Stimulated activated CD8-positive, alpha-beta memory T cell treated with anti-CD3 and anti-CD28 coated beads, Interleukin-15, amount 100 ng/mL, for 48 hours (primary cell): ENCODE measurements at regions not wholly inside any gene's neighbourhood (a gene's known extent, or its start where the extent isn't known, plus 50 kb on each side); places are given as distances from the start of the nearest gene placed in this dataset.
A peak's percentile ranks its signal among the peaks of the same experiment; 100 is the strongest.

ENCODE experiments used
- DNase-seq, 2 donors: peaks; one replicate each; pipeline ENCODE4 v3.0.0-alpha.2; 2020; ENCODE audit warnings: low read depth in 2 of 2

DNA sequence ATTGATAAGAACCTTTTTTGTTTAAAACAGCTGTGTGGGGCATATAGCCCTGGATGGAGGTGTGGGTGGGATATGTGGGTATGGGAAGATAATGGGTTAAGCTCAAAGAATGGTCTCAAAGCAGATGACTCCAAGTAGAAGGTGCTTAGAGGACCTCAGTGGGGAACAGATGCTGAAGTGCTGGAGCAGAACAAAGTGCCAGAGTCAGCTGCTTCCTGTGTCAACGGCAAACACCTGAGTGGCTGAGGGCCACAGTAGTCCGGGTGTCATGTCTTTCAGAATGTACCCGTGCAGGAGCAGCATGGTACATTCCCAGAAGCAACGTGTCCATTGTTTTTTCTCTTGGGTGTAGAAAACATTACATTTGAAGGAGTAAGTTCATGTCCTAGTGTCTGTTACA, 210.6 kb downstream of the CCNG2 start:
- DNase-seq: no peak

GRCh38 chr4:77372375-77372774, 215.4 kb downstream of the CCNG2 start:
- DNase-seq: no peak

DNA sequence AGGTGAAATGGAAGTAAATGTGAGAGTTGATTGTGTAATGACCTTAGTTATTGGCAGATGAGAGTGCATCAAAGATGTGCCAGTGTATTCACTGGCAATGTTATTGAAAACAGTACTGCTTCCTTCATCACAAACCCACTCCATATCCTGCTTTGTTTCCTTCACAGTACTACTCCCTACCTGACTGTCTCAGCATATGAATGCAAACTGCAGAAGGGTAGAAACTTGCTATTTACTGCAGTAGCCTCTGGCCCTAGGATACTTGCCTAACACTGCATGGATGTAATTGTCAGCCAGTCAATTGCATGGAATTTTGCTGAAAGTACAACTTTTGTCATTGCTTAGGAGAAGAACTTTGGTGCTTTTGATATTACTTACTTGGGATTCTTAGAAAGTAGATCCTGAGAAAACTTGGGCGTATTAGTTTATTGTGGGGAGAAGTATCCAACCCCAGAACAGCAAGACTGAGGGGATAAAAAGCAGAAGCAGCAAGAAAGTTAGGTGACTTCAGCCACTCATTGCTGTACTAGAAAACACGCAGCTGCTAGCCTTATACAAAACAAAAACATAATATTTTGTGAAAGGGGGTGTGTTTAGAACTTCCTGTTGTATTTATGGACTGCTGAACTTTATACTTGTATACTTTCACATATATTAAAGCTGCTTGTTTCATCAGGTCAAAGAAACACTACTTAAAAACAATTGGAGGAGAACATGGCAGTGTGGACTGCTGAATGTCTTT, 219.0 kb downstream of the CCNG2 start:
- no peak for DNase-seq

DNA sequence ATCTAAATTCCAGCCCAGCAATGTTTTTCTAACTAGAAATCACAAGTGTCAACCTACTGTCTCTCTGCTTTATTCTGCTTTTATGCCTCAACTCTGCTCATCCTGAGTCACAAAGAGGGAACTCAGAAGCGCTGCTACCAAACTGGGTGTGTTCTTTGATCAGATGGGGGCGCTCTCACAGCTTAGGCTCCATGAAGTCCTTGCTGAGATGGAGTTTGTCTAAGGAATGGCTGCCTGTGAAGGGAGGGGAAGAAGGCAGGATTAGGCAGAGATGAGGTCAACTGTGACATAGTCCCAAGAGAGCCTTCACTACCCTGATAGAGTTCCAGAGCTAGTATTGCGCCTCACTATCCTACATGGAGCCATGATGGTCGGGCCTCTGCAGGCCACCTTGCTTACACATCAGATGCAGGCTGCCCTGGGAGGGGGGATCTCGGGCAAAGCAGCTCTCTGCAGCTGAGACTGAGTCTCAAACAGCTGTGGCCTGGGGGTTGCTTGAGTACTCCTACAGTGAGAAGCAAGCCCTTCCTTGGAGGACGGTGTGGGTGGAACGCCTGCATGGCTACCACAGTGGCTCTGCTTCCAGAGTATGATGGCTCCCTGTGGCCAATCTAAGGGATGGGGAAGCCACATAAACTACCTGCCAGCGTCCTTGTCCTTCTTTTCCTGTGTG, 219.9 kb downstream of the CCNG2 start:
- DNase-seq: no peak

GRCh38 chr4:77384094-77384493, 221.5 kb upstream of the CXCL13 start:
- DNase-seq: no peak

DNA sequence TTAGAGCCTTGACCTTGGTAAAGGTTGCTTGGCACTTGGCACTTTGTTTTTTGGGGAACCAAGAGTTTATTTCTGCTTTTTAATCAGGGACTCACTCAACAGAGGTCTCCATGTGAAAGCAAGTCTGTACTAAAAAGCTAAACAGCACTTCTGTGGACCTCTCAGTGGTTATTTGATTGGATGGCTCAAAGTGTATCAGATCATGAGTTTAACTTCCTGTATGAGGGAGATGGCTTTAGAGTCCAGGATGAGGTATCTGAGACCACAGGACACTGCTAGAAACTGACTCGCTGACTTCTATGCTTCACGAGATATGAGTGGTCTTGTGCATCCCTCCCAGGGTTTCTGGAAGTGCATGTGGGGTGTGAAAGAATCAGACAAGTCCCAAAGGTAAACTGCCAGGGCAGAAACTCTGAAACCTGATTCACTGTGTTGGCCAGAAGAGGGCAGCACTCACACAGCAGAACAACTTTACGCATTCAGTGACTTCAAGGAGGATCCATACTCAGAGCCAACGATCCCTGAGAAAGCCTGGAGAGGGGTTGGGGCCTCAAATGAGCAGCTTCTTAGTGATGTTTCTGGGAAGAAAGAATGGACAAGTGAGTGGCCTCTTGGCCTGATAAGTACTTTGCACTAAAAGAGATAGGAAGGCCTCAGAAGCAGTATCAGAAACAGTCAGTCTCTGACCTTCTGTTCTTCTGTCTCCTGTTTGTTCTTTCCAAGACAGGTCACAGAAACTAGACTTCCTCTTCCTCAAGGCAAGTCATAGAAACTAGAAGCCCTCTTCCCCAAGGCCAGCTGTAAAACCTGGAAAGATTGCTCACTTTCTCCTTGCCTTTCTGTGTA, 220.3 kb upstream of the CXCL13 start:
- DNase-seq: peak; percentile 10 to 25

- no peak for DNase-seq
Measured at GRCh38 chr4:77393996-77394395, 211.6 kb upstream of the CXCL13 start.

DNA sequence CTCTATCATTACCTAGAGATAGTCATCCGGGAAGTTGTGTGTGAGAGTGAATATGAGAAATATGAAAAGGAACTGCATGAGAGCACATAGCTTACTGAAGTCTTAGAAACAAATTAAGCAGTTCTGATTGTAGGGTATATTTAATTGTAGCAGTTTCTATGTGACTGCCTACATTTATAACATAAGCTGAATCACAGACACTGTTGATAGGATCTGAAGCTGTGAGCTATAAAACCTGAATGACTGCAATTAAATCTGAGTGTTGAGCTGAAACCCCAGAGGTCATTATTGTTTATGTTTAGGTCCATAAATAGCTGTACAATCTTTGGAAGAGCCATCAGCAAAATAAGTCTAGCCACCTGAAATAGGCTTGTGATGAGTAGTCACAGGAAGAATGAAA, 210.1 kb upstream of the CXCL13 start:
- no peak for DNase-seq

DNA sequence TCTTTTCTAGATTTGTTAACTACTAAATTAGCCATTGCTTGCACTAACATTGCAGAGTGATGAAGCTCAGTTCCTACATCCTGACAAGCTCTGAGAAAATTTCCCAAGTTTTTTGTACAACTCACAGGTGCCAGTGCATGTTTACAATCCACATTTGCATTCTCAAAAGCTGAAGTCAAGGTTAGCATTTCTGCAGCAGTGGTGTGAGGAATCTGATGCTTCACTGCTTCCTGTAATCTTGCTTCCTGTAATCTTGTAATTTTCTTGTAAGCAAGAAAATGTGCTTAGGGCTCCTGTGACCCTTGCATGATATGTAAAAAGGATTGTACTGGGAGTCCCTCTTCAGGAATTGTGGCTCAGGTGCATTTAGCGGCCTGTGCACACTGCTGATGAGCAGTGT, 207.4 kb upstream of the CXCL13 start:
- DNase-seq: no peak

DNA sequence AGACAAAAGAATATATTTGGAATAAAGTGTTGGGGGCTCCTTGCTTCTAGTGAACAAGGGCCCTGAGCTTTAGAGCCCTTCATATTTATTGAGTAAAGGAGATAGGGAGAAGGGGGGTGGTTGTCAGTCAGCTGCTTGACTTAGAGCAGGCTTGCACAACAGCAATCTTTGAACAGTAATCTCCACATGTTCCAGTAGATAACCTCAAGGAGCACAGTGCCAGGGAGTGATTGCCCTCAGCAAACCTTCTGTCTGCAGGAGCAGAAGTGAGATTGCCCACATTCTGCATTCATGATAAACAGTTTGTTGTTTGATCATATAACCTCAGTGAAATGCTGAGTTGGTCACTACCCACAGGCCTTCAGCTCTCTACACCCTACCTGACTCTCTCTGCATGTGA, 205.8 kb upstream of the CXCL13 start:
- DNase-seq: no peak

- no peak for DNase-seq
Measured at GRCh38 chr4:77413766-77414165, 191.9 kb upstream of the CXCL13 start.

- no peak for DNase-seq
Measured at GRCh38 chr4:77415689-77416088, 189.9 kb upstream of the CXCL13 start.

- DNase-seq: no peak
Measured at GRCh38 chr4:77418333-77418732, 187.3 kb upstream of the CXCL13 start.

DNA sequence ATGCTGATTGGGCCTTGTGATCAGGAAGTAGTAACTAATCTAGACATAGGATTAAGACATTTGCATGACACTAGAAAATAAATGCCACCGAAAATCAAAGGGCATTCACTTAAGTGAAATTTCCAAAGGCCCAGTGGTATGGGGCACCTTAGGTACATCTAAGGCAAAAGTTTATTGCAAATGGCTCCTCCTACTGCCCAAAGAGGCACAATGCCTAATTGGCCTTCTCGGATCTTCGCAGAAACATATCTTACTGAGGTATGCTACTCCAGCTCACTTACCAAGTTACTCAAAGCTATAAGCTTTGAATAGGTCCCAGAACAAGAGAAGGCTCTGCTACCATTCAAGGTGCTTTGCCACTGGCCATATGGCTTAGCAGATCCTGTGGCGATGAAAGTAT, 174.8 kb upstream of the CXCL13 start:
- no peak for DNase-seq

- no peak for DNase-seq
Measured at GRCh38 chr4:77431546-77431945, 174.1 kb upstream of the CXCL13 start.

DNA sequence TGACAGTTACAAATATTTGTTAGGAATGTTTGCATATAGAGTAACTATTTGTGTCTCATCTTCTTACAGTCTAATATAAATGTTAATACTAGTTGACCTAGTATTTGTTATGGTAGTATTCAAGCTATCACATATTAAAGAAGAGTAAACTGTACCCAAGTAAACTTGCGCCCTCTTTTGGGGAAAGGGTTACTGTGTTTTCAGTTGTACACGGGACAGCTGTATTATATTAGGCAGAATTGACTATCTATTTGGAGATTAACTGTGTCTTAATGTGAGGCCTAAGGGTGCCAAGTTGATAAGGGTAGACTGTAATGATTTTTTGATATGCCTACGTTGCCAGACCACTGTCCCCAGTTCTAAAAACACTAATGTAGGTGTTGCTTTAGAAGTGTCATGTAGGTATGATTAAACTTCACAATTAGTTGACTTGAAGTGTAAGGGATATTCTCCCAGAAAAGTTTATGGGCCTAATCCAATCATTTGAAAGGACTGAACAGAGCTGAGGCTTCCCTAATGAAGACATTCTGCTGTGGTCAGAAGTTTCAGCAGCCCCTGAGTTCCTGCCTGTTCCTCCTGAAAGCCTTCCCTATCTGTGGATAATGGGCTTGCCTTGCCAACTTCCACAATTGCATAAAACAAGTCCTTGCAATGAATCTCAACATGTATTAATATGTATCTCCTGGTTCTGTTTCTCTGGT, 172.8 kb upstream of the CXCL13 start:
- no peak for DNase-seq

DNA sequence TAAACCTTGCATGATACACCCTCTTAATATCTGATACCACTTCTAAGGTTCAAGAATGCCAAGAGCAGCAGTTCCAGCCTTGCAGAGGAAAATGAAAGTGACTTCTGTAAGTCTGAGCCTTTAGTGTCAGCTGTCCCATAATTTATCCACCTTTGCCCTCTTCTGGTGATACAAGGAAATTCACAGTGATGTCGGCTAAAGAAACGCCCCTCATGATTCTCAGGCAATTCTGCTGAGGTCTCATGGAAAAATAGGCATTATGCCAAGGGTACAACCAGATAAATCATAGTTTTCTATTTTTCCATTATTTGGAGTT, 172.2 kb upstream of the CXCL13 start:
- no peak for DNase-seq

GRCh38 chr4:77434299-77435092, 171.1 kb upstream of the CXCL13 start:
- no peak for DNase-seq

GRCh38 chr4:77437079-77437478, 168.5 kb upstream of the CXCL13 start:
- no peak for DNase-seq

DNA sequence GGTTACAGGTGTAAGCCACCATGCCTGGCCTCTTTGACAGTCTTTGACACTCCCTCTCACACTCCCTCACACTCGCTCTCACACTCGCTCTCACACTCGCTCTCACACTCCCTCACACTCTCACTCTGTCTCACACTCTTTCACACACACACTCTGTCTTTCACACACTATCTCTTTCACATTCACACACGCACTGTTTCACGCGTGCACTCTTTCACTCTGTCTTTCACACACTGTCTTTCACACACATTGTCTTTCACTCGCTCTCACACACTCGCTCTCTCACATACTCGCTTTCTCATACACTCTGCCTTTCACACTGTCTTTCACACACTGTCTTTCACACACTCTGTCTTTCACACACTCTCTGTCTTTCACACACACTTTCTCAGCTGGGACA, 167.1 kb upstream of the CXCL13 start:
- DNase-seq: no peak

DNA sequence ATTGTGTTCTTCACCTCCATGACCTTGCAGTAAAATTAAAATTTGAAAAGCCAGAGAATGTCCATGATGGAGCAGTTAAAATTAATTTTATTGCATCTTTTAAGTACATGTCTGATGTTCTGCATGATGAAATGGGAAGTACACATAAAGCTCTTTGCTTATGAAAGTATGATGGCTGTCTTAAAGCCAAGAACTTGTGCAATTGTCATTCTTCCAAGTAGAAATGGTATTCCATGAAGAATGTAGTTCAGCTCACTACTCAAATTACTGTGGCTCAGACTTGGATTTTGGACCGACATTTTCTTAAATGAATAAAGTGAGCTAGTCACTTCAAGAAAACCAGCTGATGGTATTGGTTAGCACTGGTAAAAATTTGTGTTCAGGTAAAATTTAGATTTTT, 161.7 kb upstream of the CXCL13 start:
- DNase-seq: no peak
